GM12875 (cell line): ENCODE measurements at regions not wholly inside any gene's neighbourhood (a gene's known extent, or its start where the extent isn't known, plus 50 kb on each side); places are given as distances from the start of the nearest gene placed in this dataset.

Source experiments
- H3K4me3 ChIP-seq: one replicate; pipeline ENCODE4 v1.5.1; 2011; ENCODE audit warnings: low read depth, low read length, control low read depth
- CTCF ChIP-seq: IDR thresholded peaks from 2 replicates; pipeline ENCODE4 v1.5.1; 2011; ENCODE audit warnings: low read depth, mild to moderate bottlenecking, control low read depth, inconsistent platforms, low read length, moderate library complexity, borderline replicate concordance; ENCODE audit not compliant: insufficient read depth

GRCh38 chr18:32520771-32521170 is 50.1 kb upstream of the GAREM1 start:
- H3K4me3 ChIP-seq: no peak overlapping the region
- no peak for TF ChIP-seq CTCF
